Activated naive CD4-positive, alpha-beta T cell treated with anti-CD3 and anti-CD28 coated beads, Interleukin-2, amount 10 ng/mL, durations not matched to agents 7 days and 5 days (primary cell): ENCODE measurements at regions not wholly inside any gene's neighbourhood (a gene's known extent, or its start where the extent isn't known, plus 50 kb on each side); places are given as distances from the start of the nearest gene placed in this dataset.

Experiments
- CTCF ChIA-PET: fragments of 350-600 bp; sonication (Branson Sonifier 250); formaldehyde crosslinking; loops from one replicate; lab custom pipeline; 2021; ENCODE audit warnings: antibody characterized with exemption; lab: Charles Lee
- DNase-seq: peaks from one replicate; pipeline ENCODE4 v3.0.0-alpha.2; 2020
- H3K27ac Mint-ChIP-seq: one replicate; pipeline ENCODE4 v1.8.0; 2021; ENCODE audit warnings: mild to moderate bottlenecking, moderate library complexity, mixed read lengths
- H3K27me3 Mint-ChIP-seq: one replicate; pipeline ENCODE4 v1.8.0; 2021; ENCODE audit warnings: mild to moderate bottlenecking, mixed read lengths
- H3K36me3 Mint-ChIP-seq: one replicate; pipeline ENCODE4 v1.8.0; 2021; ENCODE audit warnings: mixed read lengths
- H3K4me1 Mint-ChIP-seq: one replicate; pipeline ENCODE4 v1.8.0; 2021; ENCODE audit warnings: mixed read lengths
- H3K4me3 Mint-ChIP-seq: one replicate; pipeline ENCODE4 v1.8.0; 2021; ENCODE audit warnings: mild to moderate bottlenecking, moderate library complexity, mixed read lengths
- H3K9me3 Mint-ChIP-seq: one replicate; pipeline ENCODE4 v1.8.0; 2021; ENCODE audit warnings: mixed read lengths

DNA sequence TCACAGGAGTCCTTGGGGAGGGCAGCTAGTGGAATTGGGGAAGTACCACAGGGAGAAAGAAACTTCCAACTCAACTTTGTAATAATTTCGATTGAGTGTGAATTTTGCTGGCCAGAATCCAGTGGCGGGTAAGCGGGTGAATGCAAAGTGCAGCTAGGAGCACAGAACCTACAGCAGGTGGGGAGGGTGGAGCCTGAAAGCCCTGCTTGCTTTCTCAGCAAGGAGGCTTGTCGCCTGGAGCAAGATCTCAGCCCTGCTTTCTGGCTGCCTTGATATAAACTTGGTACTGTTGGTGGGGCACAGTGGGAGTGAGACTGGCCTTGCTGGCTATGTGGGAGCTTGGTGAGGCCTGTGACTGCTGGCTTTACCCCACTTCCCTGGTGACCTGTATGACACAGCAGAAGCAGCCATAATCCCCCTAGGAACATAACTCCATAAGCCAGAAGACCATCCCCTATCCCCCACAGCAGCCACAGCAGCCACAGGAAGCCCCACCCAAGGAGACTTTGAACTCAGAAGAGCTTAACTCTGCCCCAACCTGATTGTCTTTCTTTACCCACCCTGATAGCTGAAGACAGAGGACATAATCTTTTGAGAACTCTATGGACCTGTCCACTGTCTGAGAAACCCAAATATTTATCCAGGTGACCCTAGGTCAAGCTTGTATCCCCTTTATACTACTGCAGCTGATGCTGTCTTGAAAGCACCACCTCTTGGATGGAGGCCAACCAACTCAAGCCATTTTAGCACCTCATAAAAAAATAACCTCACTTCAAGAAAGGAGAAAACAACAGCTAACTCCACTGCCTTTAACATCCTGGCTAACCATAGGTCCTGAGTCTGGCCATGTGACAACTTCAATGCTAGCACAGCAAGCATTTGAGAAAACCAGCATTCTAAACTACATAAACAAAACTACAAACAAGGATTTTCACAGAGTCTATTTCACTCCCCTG lies 87.2 kb upstream of the PDE5A start:
- Mint-ChIP-seq H3K4me1 (no peaks in the 10 kb centered on the region), H3K36me3 (no peaks in the 10 kb centered on the region), H3K27ac (no peak overlapping the region), H3K4me3 (no peak overlapping the region), H3K9me3 (peaks cover 8% of the 10 kb centered on the region), H3K27me3 (no peaks in the 10 kb centered on the region)
- no peak for DNase-seq
- CTCF ChIA-PET: no interaction called here

GRCh38 chr4:119709418-119709817 lies 80.8 kb upstream of the PDE5A start:
- H3K27ac Mint-ChIP-seq: no peak overlapping the region
- H3K4me3 Mint-ChIP-seq: no peak overlapping the region
- H3K36me3 Mint-ChIP-seq: no peaks in the 10 kb centered on the region
- H3K4me1 Mint-ChIP-seq: peaks cover 2% of the 10 kb centered on the region
- peaks cover 3% of the 10 kb centered on the region for H3K27me3 Mint-ChIP-seq
- no peak for DNase-seq
- CTCF ChIA-PET: no interaction called here
- H3K9me3 Mint-ChIP-seq: no peaks in the 10 kb centered on the region

DNA sequence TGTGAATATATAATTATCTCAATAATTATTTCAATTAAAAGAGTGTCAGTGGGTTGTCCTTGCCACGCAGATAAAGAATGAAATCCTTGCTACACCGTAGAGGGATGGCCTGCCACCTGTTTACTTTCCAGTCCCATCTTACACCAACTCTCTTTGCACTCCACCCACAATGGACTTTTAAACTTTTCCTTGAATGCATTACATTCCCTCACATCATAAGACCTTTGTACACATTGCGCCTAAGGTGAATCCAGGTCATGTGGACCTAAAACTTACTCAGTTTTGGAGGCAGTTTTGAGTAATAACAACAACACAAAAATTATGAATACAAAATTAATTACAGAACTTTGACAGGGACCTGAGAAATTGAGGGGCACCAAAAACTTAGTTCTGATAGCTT lies 78.7 kb upstream of the PDE5A start:
- CTCF ChIA-PET: no interaction called here
- Mint-ChIP-seq H3K4me1 (peaks cover 2% of the 10 kb centered on the region), H3K9me3 (no peaks in the 10 kb centered on the region), H3K36me3 (no peaks in the 10 kb centered on the region), H3K27ac (no peak overlapping the region), H3K27me3 (peaks cover 3% of the 10 kb centered on the region), H3K4me3 (no peak overlapping the region)
- no peak for DNase-seq

GRCh38 chr4:119706804-119707203 lies 78.2 kb upstream of the PDE5A start:
- Mint-ChIP-seq H3K9me3 (no peaks in the 10 kb centered on the region), H3K4me3 (no peak overlapping the region), H3K4me1 (peaks cover 2% of the 10 kb centered on the region), H3K27ac (no peak overlapping the region), H3K36me3 (no peaks in the 10 kb centered on the region), H3K27me3 (peaks cover 3% of the 10 kb centered on the region)
- no peak for DNase-seq
- CTCF ChIA-PET: no interaction called here

- Mint-ChIP-seq H3K27ac (no peak overlapping the region), H3K4me3 (no peak overlapping the region), H3K9me3 (no peaks in the 10 kb centered on the region)
These were observed 69.3 kb upstream of the PDE5A start for GRCh38 chr4:119697887-119698393.

GRCh38 chr4:119696963-119697362 lies 68.4 kb upstream of the PDE5A start:
- Mint-ChIP-seq H3K4me3 (no peak overlapping the region), H3K27ac (no peak overlapping the region), H3K9me3 (no peaks in the 10 kb centered on the region), H3K27me3 (no peaks in the 10 kb centered on the region), H3K36me3 (no peaks in the 10 kb centered on the region), H3K4me1 (no peaks in the 10 kb centered on the region)
- CTCF ChIA-PET: no interaction called here
- no peak for DNase-seq

More at GRCh38 chr4:119697887-119698393, 69.3 kb upstream of the PDE5A start:
- no peak for DNase-seq
- H3K36me3 Mint-ChIP-seq: no peaks in the 10 kb centered on the region
- CTCF ChIA-PET: no interaction called here
- H3K4me1 Mint-ChIP-seq: no peaks in the 10 kb centered on the region
- H3K27me3 Mint-ChIP-seq: no peaks in the 10 kb centered on the region

DNA sequence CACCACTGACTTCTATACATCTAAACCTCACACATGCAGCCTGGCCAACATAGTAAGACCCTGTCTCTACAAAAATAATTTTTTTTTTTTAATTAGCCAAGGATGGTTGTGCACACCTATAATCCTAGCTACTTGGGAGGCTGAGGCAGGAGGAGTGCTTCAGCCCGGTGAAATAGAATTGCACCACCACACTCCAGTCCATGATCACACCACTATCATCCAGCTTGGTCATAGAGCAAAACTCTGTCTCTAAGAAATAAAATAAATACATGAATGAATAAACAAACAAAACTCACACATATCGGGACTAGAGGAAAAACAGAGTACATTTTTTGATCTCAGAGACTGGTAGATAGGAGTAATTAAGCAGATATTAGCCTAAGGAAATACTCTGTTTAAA lies 66.6 kb upstream of the PDE5A start:
- H3K27me3 Mint-ChIP-seq: peaks cover 10% of the 10 kb centered on the region
- DNase-seq: no peak
- CTCF ChIA-PET: no interaction called here

GRCh38 chr4:119693126-119693525 lies 64.5 kb upstream of the PDE5A start:
- CTCF ChIA-PET: no interaction called here
- H3K27ac Mint-ChIP-seq: no peak overlapping the region
- H3K9me3 Mint-ChIP-seq: peaks cover 7% of the 10 kb centered on the region
- no peak for DNase-seq
- H3K36me3 Mint-ChIP-seq: no peaks in the 10 kb centered on the region
- peaks cover 10% of the 10 kb centered on the region for H3K27me3 Mint-ChIP-seq
- H3K4me3 Mint-ChIP-seq: no peak overlapping the region
- no peaks in the 10 kb centered on the region for H3K4me1 Mint-ChIP-seq

More for the DNA sequence above, 66.6 kb upstream of the PDE5A start:
- Mint-ChIP-seq H3K9me3 (peaks cover 7% of the 10 kb centered on the region), H3K27ac (no peak overlapping the region), H3K36me3 (no peaks in the 10 kb centered on the region), H3K4me1 (no peaks in the 10 kb centered on the region), H3K4me3 (no peak overlapping the region)

DNA sequence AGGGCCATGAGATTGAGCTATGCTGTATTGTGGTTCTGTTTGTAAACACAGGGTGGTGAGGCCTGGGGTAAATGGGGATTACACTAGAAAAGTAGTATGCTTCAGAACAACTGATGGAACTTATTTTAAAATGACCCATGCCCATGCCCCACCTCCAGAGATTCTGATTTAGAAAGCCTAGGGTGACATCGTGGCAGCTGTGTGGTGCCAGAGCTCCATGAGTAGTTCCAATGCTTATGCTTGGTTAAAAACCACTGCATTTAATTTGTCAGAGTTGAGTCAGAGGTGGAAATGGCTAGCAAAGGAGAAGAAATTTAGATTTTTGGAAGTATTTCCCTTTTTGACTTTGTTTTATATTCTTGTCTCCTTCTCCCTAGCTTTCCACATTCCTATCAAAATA lies 63.4 kb upstream of the PDE5A start:
- H3K27me3 Mint-ChIP-seq: peaks cover 10% of the 10 kb centered on the region
- no peaks in the 10 kb centered on the region for H3K4me1 Mint-ChIP-seq
- no peak overlapping the region for H3K4me3 Mint-ChIP-seq
- no peaks in the 10 kb centered on the region for H3K36me3 Mint-ChIP-seq
- CTCF ChIA-PET: interaction anchor here (1.2 kb wide), 1 partner anchor 13 kb away, joined by 3 read pairs; no protein-coding TSS in a partner anchor
- H3K9me3 Mint-ChIP-seq: peaks cover 7% of the 10 kb centered on the region
- DNase-seq: no peak
- H3K27ac Mint-ChIP-seq: no peak overlapping the region

- Mint-ChIP-seq H3K4me1 (no peaks in the 10 kb centered on the region), H3K36me3 (no peaks in the 10 kb centered on the region), H3K9me3 (peaks cover 7% of the 10 kb centered on the region), H3K27ac (no peak overlapping the region), H3K27me3 (peaks cover 10% of the 10 kb centered on the region), H3K4me3 (no peak overlapping the region)
- CTCF ChIA-PET: interaction anchor here (1.2 kb wide), 1 partner anchor 12 kb away, joined by 3 read pairs; no protein-coding TSS in a partner anchor
- no peak for DNase-seq
These were observed 62.3 kb upstream of the PDE5A start for GRCh38 chr4:119690871-119691270.

DNA sequence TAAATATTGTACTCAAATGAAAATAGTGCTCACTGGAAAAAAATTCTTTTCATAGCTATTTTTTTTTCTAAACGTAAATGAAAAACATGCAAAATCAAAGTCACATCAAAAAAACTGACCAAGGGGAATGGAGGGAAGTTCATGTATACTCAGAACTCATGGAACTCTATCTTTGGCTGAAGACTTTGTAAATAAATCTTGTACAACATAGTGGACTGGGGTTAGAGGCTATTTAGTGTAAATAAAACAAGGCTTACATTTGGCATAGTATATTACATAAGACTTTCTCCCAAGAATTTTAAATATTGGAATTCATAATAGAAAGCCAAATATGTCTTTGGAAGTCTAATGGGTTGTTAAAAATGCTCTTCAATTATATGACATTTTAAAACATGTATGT lies 59.8 kb upstream of the PDE5A start:
- Mint-ChIP-seq H3K27me3 (peaks cover 10% of the 10 kb centered on the region), H3K4me3 (no peak overlapping the region)
- CTCF ChIA-PET: no interaction called here

DNA sequence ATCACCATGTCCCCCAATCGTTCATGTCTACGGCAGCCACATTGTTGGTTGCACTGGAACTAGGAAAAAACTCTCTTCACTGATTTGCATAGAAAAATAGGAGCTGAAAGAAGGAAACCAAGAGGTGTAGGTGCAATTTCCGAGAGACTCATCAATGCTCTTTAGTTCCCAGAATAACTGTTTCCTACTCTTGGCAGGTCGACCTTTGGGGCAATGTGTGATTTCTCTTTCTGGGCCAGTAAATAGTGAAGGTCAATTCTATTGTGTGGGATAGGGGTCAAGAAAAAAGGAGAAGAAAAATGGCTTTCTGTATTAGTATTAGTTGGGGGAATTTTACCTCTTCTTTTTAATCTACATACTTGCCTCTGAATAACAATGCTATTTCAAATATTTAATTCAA lies 55.9 kb upstream of the PDE5A start:
- no peak overlapping the region for H3K4me3 Mint-ChIP-seq
- CTCF ChIA-PET: no interaction called here

More for the DNA sequence above, 59.8 kb upstream of the PDE5A start:
- DNase-seq: no peak
- no peak overlapping the region for H3K27ac Mint-ChIP-seq
- no peaks in the 10 kb centered on the region for H3K4me1 Mint-ChIP-seq
- no peaks in the 10 kb centered on the region for H3K36me3 Mint-ChIP-seq
- H3K9me3 Mint-ChIP-seq: peaks cover 7% of the 10 kb centered on the region

DNA sequence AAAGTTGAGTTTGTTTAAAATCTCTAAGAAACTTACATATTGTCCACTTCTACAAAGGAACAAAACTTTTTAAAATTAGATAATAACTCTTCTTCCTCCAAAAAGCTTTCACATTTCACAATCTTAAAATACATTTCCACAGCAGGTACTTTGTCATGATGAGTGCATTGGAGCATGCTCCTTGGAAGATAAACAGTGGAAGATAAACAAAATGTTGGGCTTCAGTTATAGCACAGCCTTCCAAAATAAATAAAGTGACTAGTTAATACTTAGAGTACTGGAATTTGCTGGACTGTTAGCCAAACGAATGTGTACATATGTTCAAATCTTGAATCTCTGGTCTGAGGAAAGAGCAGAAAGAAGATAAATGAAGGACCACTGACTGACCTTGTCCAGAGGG lies 54.9 kb upstream of the PDE5A start:
- H3K4me3 Mint-ChIP-seq: no peak overlapping the region
- H3K9me3 Mint-ChIP-seq: no peaks in the 10 kb centered on the region
- H3K36me3 Mint-ChIP-seq: no peaks in the 10 kb centered on the region
- no peaks in the 10 kb centered on the region for H3K4me1 Mint-ChIP-seq
- no peak for DNase-seq
- no peak overlapping the region for H3K27ac Mint-ChIP-seq
- CTCF ChIA-PET: no interaction called here
- H3K27me3 Mint-ChIP-seq: no peaks in the 10 kb centered on the region

More for the DNA sequence above, 55.9 kb upstream of the PDE5A start:
- Mint-ChIP-seq H3K27ac (no peak overlapping the region), H3K27me3 (no peaks in the 10 kb centered on the region), H3K4me1 (no peaks in the 10 kb centered on the region), H3K36me3 (no peaks in the 10 kb centered on the region), H3K9me3 (no peaks in the 10 kb centered on the region)
- DNase-seq: no peak

- Mint-ChIP-seq H3K4me1 (no peaks in the 10 kb centered on the region), H3K36me3 (no peaks in the 10 kb centered on the region), H3K9me3 (no peaks in the 10 kb centered on the region), H3K27me3 (no peaks in the 10 kb centered on the region), H3K4me3 (no peak overlapping the region), H3K27ac (no peak overlapping the region)
- CTCF ChIA-PET: no interaction called here
- no peak for DNase-seq
These were observed 53.5 kb upstream of the PDE5A start for GRCh38 chr4:119682099-119682498.

DNA sequence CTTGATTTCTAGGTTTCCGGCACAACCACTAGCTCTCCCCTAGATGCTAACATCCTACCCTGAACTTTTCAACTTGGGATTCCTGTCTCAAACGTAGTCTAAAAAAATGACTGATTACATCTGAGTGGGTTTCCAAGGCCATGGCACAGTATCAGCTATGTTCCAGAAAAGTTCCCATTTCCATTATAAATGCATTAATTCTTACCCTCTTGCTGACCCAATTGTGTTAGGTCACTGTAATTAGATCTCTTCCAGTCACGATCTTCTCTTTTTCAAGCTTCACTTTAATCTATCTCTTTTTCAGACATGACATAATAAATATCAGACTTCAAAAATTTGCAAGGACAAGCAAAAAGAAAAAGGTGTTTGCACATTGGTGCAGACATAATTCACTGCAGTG lies 50.6 kb upstream of the PDE5A start:
- Mint-ChIP-seq H3K36me3 (no peaks in the 10 kb centered on the region), H3K27ac (no peak overlapping the region), H3K9me3 (no peaks in the 10 kb centered on the region), H3K4me1 (no peaks in the 10 kb centered on the region), H3K27me3 (no peaks in the 10 kb centered on the region), H3K4me3 (no peak overlapping the region)
- CTCF ChIA-PET: interaction anchor here (0.9 kb wide), 1 partner anchor 12 kb away, joined by 3 read pairs; no protein-coding TSS in a partner anchor
- no peak for DNase-seq
